ENCODE measurements at regions not wholly inside any gene's neighbourhood (a gene's known extent, or its start where the extent isn't known, plus 50 kb on each side); places are given as distances from the start of the nearest gene placed in this dataset.
A peak's percentile ranks its signal among the peaks of the same experiment; 100 is the strongest.

DNA sequence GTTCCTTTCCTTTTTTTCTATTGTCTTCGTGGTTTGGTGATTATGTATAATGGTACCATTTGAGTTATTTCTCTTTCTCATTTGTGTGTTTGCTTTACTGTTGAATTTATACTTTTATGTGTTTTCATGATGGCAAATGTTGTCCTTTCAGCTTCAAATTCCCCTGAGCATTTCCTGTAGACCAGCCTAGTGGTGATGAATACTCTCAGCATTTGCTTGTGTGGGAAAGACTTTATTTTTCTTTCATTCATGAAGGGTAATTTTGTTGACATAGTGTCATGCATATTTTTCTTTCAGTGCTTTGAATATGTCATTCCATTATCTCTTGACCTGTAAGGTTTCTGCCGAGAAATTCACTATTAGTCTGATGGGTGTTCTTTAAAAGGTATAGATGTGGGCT, 166.6 kb upstream of the GORAB start:
- DNase-seq = no peak
- in situ Hi-C loops (cut with MboI; ENCODE audit: low pct_unique_long_range_greater_than_20kb, low sequenced_read_pairs) = no loop called here

GRCh38 chr1:170366980-170367379, 165.0 kb upstream of the GORAB start:
- DNase-seq = no peak
- in situ Hi-C loops (cut with MboI; ENCODE audit: low pct_unique_long_range_greater_than_20kb, low sequenced_read_pairs) = no loop called here

- DNase-seq = no peak
- in situ Hi-C loops (cut with MboI; ENCODE audit: low pct_unique_long_range_greater_than_20kb, low sequenced_read_pairs) = no loop called here
Measured at GRCh38 chr1:170367615-170368014, 164.4 kb upstream of the GORAB start.

GRCh38 chr1:170369000-170369399, 163.0 kb upstream of the GORAB start:
- in situ Hi-C loops (cut with MboI; ENCODE audit: low pct_unique_long_range_greater_than_20kb, low sequenced_read_pairs) = no loop called here
- DNase-seq = no peak

DNA sequence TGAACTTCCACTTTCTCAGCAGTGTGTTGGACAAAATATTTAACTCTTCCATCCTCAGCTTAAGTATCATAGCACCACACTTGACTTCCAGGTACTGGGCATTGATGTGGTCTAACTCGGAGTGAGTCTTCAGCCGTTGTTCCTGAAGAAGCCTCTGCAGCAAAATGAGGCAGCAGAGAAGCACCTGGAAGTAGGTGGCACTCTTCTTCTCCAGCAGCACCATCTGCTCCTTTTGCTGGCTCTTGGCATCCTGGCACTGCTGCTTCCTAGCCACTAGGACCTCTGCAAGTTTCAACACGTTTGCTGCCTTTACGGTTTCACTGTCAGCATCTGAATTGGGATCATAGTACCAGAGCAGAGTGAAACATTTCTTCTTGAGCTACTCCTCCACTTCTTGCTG, 162.5 kb upstream of the GORAB start:
- DNase-seq = no peak
- in situ Hi-C loops (cut with MboI; ENCODE audit: low pct_unique_long_range_greater_than_20kb, low sequenced_read_pairs) = no loop called here

- in situ Hi-C loops (cut with MboI; ENCODE audit: low pct_unique_long_range_greater_than_20kb, low sequenced_read_pairs) = no loop called here
- DNase-seq = no peak
Measured at GRCh38 chr1:170370087-170370486, 161.9 kb upstream of the GORAB start.

GRCh38 chr1:170375082-170375723, 156.8 kb upstream of the GORAB start:
- in situ Hi-C loops (cut with MboI; ENCODE audit: low pct_unique_long_range_greater_than_20kb, low sequenced_read_pairs) = no loop called here
- no peak for DNase-seq

DNA sequence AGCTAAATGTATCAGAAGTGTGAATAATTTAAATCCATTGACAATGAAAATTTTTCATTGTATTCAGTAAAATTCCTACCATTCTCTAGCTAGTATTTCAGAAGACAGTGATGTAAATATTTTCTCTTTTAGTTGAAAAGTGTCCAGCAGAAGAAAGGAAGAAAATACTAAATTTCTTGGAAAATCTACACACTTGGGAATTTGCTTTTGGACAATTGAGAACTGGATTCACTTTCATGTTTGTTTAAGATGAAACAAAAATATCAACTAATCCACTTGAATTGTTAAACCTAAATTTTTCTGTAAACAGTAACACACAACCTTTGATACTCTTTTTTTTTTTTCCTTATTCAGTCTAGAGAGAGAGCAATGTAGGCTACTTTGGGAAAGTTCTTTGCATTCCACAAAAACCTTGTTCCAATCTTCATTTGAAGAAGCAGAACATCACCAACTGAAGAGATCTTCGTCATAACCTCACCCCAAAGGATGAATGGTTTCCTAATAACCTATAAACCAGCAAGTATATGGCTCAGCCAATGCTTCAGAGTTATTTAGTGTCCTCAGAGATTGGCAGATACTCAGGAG, 155.1 kb upstream of the GORAB start:
- DNase-seq = no peak
- in situ Hi-C loops (cut with MboI; ENCODE audit: low pct_unique_long_range_greater_than_20kb, low sequenced_read_pairs) = no loop called here

- no peak for DNase-seq
- in situ Hi-C loops (cut with MboI; ENCODE audit: low pct_unique_long_range_greater_than_20kb, low sequenced_read_pairs) = no loop called here
Measured at GRCh38 chr1:170377440-170377839, 154.5 kb upstream of the GORAB start.

DNA sequence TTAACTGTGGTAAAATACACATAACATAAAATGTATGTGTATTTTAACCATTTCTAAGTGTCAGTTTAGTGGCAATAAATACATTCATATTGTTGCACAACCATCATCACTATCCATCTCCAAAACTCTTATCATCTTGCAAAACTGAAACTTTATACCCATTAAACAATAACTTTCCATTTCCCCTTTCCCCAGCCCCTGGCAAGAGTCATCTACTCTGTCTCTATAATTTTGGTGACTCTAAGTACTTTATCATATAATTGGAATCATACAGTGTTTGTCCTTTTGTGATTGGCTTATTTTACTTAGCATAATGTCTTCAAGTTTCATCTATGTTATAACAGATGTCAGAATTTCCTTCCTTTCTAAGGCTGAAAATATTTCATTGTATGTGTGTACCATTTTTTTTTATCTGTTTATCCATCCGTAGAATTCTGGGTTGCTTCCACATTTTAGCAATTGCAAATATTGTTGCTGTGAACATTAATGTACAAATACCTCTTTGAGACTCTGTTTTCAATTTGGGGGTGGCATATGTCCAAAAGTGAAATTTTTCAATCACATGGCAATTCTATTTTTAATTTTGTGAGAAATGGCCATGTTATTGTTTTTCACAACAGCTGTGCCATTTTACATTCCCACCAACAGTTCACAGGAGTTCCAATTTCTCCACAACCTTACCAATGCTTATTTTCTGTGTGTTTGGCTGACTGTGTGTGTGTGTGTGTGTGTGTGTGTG, 153.9 kb upstream of the GORAB start:
- DNase-seq = peak; percentile 4
- in situ Hi-C loops (cut with MboI; ENCODE audit: low pct_unique_long_range_greater_than_20kb, low sequenced_read_pairs) = no loop called here

GRCh38 chr1:170385750-170386149, 146.2 kb upstream of the GORAB start:
- in situ Hi-C loops (cut with MboI; ENCODE audit: low pct_unique_long_range_greater_than_20kb, low sequenced_read_pairs) = no loop called here
- no peak for DNase-seq

DNA sequence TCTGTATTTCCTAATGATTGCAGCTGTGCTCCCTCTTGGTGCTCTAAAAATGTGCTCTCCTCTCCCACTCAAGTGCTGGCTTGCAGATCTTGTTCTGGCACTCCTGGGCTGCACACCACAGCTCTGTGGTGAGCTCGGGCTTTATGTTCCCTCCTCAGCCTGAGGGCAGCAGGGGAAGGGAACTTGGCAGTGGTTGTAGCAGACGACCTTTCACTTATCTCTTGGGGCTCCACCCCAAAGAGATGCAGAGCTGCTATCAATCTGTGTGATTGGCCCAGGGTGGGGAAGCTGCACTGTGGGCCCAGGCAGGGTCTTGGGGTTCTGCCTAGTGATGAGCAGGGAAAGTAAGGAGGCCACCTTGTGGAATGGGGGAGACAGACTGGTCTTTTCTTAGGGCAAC, 143.5 kb upstream of the GORAB start:
- in situ Hi-C loops (cut with MboI; ENCODE audit: low pct_unique_long_range_greater_than_20kb, low sequenced_read_pairs) = no loop called here
- no peak for DNase-seq

GRCh38 chr1:170395149-170395548, 136.8 kb upstream of the GORAB start:
- DNase-seq = no peak
- in situ Hi-C loops (cut with MboI; ENCODE audit: low pct_unique_long_range_greater_than_20kb, low sequenced_read_pairs) = no loop called here

DNA sequence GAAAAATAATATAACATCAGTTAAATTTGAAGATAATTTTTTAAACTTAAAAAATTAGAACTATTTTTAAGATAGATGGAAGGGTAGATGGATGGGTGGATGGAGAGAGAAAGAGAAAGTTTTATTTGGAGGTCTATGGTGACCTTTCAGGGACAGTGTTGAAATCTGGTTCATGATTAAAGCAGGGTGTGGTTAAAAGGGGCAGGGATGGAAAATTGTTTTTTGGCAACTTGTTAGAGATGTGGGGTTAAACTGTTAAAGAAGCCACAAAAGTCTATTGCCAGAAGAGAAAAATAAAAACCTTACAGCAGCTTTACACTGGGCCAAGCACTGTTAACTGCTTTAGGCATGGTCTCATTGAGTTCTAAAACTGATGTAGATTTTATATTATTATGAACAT, 134.9 kb upstream of the GORAB start:
- no peak for DNase-seq
- in situ Hi-C loops (cut with MboI; ENCODE audit: low pct_unique_long_range_greater_than_20kb, low sequenced_read_pairs) = no loop called here

GRCh38 chr1:170402476-170403311, 129.3 kb upstream of the GORAB start:
- DNase-seq = no peak
- in situ Hi-C loops (cut with MboI; ENCODE audit: low pct_unique_long_range_greater_than_20kb, low sequenced_read_pairs) = no loop called here

- in situ Hi-C loops (cut with MboI; ENCODE audit: low pct_unique_long_range_greater_than_20kb, low sequenced_read_pairs) = no loop called here
- DNase-seq = no peak
Measured at GRCh38 chr1:170407138-170407537, 124.8 kb upstream of the GORAB start.

GRCh38 chr1:170407581-170407980, 124.4 kb upstream of the GORAB start:
- in situ Hi-C loops (cut with MboI; ENCODE audit: low pct_unique_long_range_greater_than_20kb, low sequenced_read_pairs) = no loop called here

DNA sequence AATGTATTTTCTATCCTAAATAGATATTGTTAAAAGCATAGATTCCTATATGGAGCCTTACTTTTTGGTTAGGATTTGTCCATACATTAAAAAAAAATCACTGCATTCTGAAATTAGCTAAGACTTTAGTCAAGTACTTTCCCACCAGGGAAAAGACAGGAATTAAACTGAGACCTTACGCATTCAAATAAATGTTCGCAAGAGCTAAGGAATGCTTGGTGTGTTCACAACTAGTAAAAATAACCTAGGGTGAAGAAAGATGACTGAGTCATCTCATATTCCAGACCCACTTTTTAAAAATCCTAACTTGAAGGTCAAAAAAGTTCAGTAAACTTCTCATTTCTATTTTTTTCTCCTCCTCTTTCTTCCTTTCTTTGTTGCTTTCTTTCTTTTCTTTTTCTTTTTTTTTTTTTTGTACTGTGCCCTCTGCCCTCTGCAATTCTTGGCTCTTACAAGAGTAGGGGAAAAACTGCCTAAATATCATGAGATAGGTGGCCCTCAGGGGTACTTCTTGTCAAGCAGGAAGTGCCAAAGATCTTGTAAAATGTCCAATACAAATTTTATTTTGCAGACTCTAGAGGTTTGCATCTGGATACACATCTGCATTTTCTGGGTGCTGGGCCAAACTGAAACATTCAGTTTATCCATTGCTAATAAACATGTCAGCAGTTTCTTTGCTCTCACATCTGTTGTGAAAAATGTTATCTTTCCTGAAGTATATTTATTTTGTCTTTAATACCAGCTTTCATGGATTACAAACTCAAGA, 121.4 kb upstream of the GORAB start:
- in situ Hi-C loops (cut with MboI; ENCODE audit: low pct_unique_long_range_greater_than_20kb, low sequenced_read_pairs) = no loop called here
- no peak for DNase-seq

More at GRCh38 chr1:170407581-170407980, 124.4 kb upstream of the GORAB start:
- DNase-seq = no peak

All from KBM-7 (cell line).